H1 (cell line): ENCODE measurements at regions not wholly inside any gene's neighbourhood (a gene's known extent, or its start where the extent isn't known, plus 50 kb on each side); places are given as distances from the start of the nearest gene placed in this dataset.

Experiments used
- BCL11A ChIP-seq, 2 experiments: IDR thresholded peaks; one replicate each; pipeline ENCODE4 v1.6.1; 2011; ENCODE audit warnings: low read depth in 2 of 2, low read length in 2 of 2, mild to moderate bottlenecking in 2 of 2
- CHD2 ChIP-seq: IDR thresholded peaks from 2 replicates; pipeline ENCODE4 v1.6.1; 2012; ENCODE audit warnings: low read length, improper control_type of control experiment
- FOSL1 ChIP-seq: IDR thresholded peaks from 2 replicates; pipeline ENCODE4 v1.6.1; 2011; ENCODE audit warnings: mild to moderate bottlenecking, low read depth, low read length, moderate library complexity; ENCODE audit not compliant: insufficient read depth
- JUN ChIP-seq: IDR thresholded peaks from 2 replicates; pipeline ENCODE4 v1.6.1; 2011; ENCODE audit warnings: low read depth, mild to moderate bottlenecking, improper control_type of control experiment, low read length
- JUND ChIP-seq: IDR thresholded peaks from 2 replicates; pipeline ENCODE4 v1.6.1; 2011; ENCODE audit warnings: mild to moderate bottlenecking, improper control_type of control experiment, low read length
- KDM4A ChIP-seq: IDR thresholded peaks from one replicate; pipeline ENCODE4 v1.7.1; 2012; ENCODE audit warnings: low read depth, mild to moderate bottlenecking, moderate library complexity, low read length, inconsistent platforms; ENCODE audit not compliant: severe bottlenecking
- SIRT6 ChIP-seq: IDR thresholded peaks from one replicate; pipeline ENCODE4 v1.7.1; 2012; ENCODE audit warnings: low read length, inconsistent platforms

GRCh38 chr2:21353879-21354679, 230.3 kb downstream of the TDRD15 start (continued):
- no peak for TF ChIP-seq BCL11A (IDR thresholded peaks at IDR 0.05; ENCODE audit: low read depth in 2 of 2, low read length in 2 of 2)
- no peak for TF ChIP-seq SIRT6
- TF ChIP-seq JUND: no peak
- TF ChIP-seq CHD2: no peak
- TF ChIP-seq KDM4A: no peak
- no peak for TF ChIP-seq JUN
- no peak for TF ChIP-seq FOSL1
